ENCODE measurements at regions not wholly inside any gene's neighbourhood (a gene's known extent, or its start where the extent isn't known, plus 50 kb on each side); places are given as distances from the start of the nearest gene placed in this dataset.

GRCh38 chr1:4269330-4269729 is 369.3 kb upstream of the C1orf174 start:
- DNase-seq: no peak

GRCh38 chr1:4269952-4270570 is 370.0 kb upstream of the C1orf174 start:
- no peak for DNase-seq

GRCh38 chr1:4270651-4271337 is 370.7 kb upstream of the C1orf174 start:
- no peak for DNase-seq

- no peak for DNase-seq
Measured at GRCh38 chr1:4271338-4271998, 371.4 kb upstream of the C1orf174 start.

- DNase-seq: no peak
Measured at GRCh38 chr1:4272568-4272967, 372.5 kb upstream of the C1orf174 start.

GRCh38 chr1:4273243-4273642 is 373.2 kb upstream of the C1orf174 start:
- DNase-seq: peak in 1 of 56 donors; percentile 2

- no peak for DNase-seq
Measured at GRCh38 chr1:4273747-4274146, 373.7 kb upstream of the C1orf174 start.

- no peak for DNase-seq
Measured at GRCh38 chr1:4275083-4275482, 375.0 kb upstream of the C1orf174 start.

GRCh38 chr1:4276238-4276637 is 376.2 kb upstream of the C1orf174 start:
- DNase-seq: no peak

GRCh38 chr1:4277598-4277997 is 376.8 kb upstream of the AJAP1 start:
- DNase-seq: no peak

GRCh38 chr1:4284976-4285375 is 369.4 kb upstream of the AJAP1 start:
- no peak for DNase-seq

GRCh38 chr1:4292861-4293260 is 361.5 kb upstream of the AJAP1 start:
- no peak for DNase-seq

- DNase-seq: no peak
Measured at GRCh38 chr1:4298361-4299083, 355.9 kb upstream of the AJAP1 start.

- no peak for DNase-seq
Measured at GRCh38 chr1:4301007-4301406, 353.4 kb upstream of the AJAP1 start.

- no peak for DNase-seq
Measured at GRCh38 chr1:4303303-4303702, 351.1 kb upstream of the AJAP1 start.

- no peak for DNase-seq
Measured at GRCh38 chr1:4305526-4306301, 348.7 kb upstream of the AJAP1 start.

- no peak for DNase-seq
Measured at GRCh38 chr1:4306559-4307467, 347.6 kb upstream of the AJAP1 start.

GRCh38 chr1:4307468-4307845 is 347.0 kb upstream of the AJAP1 start:
- no peak for DNase-seq

GRCh38 chr1:4307911-4308545 is 346.4 kb upstream of the AJAP1 start:
- no peak for DNase-seq

GRCh38 chr1:4308806-4309205 is 345.6 kb upstream of the AJAP1 start:
- DNase-seq: no peak

All from nucleus accumbens (tissue), 56 donors.